Esophagus squamous epithelium (tissue), 4 donors: ENCODE measurements at regions not wholly inside any gene's neighbourhood (a gene's known extent, or its start where the extent isn't known, plus 50 kb on each side); places are given as distances from the start of the nearest gene placed in this dataset.

Experiments used
- CTCF ChIP-seq, 6 experiments: fragments of 450-650 bp in 4 of 6; fragments of 200-600 bp in 2 of 6; sonication (generic) in 2 of 6; IDR thresholded peaks; one replicate each; pipeline ENCODE4 v1.5.1; 2016 to 2019; ENCODE audit warnings: antibody characterized with exemption in 6 of 6, mild to moderate bottlenecking in 4 of 6, moderate library complexity in 4 of 6
- POLR2A ChIP-seq, 4 donors: fragments of 450-650 bp; IDR thresholded peaks; one replicate each; pipeline ENCODE4 v1.6.1; 2017; ENCODE audit warnings: antibody characterized with exemption in 4 of 4, mild to moderate bottlenecking in 4 of 4, moderate library complexity in 3 of 4

GRCh38 chr2:175282300-175282699 is 100.8 kb upstream of the ATP5MC3 start:
- TF ChIP-seq CTCF (IDR thresholded peaks at IDR 0.05) = peak in 5 of 6 experiments; percentile 16 to 54 (median 29)
- TF ChIP-seq POLR2A (IDR thresholded peaks at IDR 0.05) = no peak
